ENCODE measurements at regions not wholly inside any gene's neighbourhood (a gene's known extent, or its start where the extent isn't known, plus 50 kb on each side); places are given as distances from the start of the nearest gene placed in this dataset.
"Not testable (repeated sequence)": the region's sequence is repeated elsewhere in the genome, so short reads cannot be mapped to it uniquely, and the experiment has no call there.

GRCh38 chr2:186382932-186383331 is 103.1 kb upstream of the ZC3H15 start:
- DNase-seq (ENCODE audit: low read depth) = no peak

- no peak for DNase-seq (ENCODE audit: low read depth)
These were observed 101.8 kb upstream of the ZC3H15 start for GRCh38 chr2:186384226-186384625.

GRCh38 chr2:186385638-186386201 is 100.3 kb upstream of the ZC3H15 start:
- DNase-seq (ENCODE audit: low read depth) = not testable (repeated sequence)

- no peak for DNase-seq (ENCODE audit: low read depth)
These were observed 86.9 kb upstream of the ZC3H15 start for GRCh38 chr2:186399082-186399644.

GRCh38 chr2:186405842-186406241 is 80.2 kb upstream of the ZC3H15 start:
- no peak for DNase-seq (ENCODE audit: low read depth)

GRCh38 chr2:186407611-186408010 is 78.4 kb upstream of the ZC3H15 start:
- DNase-seq (ENCODE audit: low read depth) = no peak

- no peak for DNase-seq (ENCODE audit: low read depth)
These were observed 75.3 kb upstream of the ZC3H15 start for GRCh38 chr2:186410802-186411201.

- peak; percentile 93 for DNase-seq (ENCODE audit: low read depth)
These were observed 63.8 kb upstream of the ZC3H15 start for GRCh38 chr2:186422226-186422625.

- no peak for DNase-seq (ENCODE audit: low read depth)
These were observed 62.6 kb upstream of the ZC3H15 start for GRCh38 chr2:186423481-186423880.

GRCh38 chr2:186424265-186424664 is 61.8 kb upstream of the ZC3H15 start:
- DNase-seq (ENCODE audit: low read depth) = no peak

GRCh38 chr2:186425576-186425975 is 60.5 kb upstream of the ZC3H15 start:
- DNase-seq (ENCODE audit: low read depth) = no peak

- DNase-seq (ENCODE audit: low read depth) = no peak
These were observed 59.7 kb upstream of the ZC3H15 start for GRCh38 chr2:186426153-186427016.

GRCh38 chr2:186427017-186427350 is 59.1 kb upstream of the ZC3H15 start:
- DNase-seq (ENCODE audit: low read depth) = not testable (repeated sequence)

GRCh38 chr2:186427970-186428369 is 58.1 kb upstream of the ZC3H15 start:
- DNase-seq (ENCODE audit: low read depth) = no peak

GRCh38 chr2:186429104-186429503 is 57.0 kb upstream of the ZC3H15 start:
- peak; percentile 26 for DNase-seq (ENCODE audit: low read depth)

- DNase-seq (ENCODE audit: low read depth) = no peak
These were observed 54.8 kb upstream of the ZC3H15 start for GRCh38 chr2:186431306-186431705.

- DNase-seq (ENCODE audit: low read depth) = no peak
These were observed 53.0 kb upstream of the ZC3H15 start for GRCh38 chr2:186433040-186433439.

- DNase-seq (ENCODE audit: low read depth) = no peak
These were observed 52.2 kb upstream of the ZC3H15 start for GRCh38 chr2:186433777-186434432.

All from HS-5 (cell line).